ENCODE measurements at regions not wholly inside any gene's neighbourhood (a gene's known extent, or its start where the extent isn't known, plus 50 kb on each side); places are given as distances from the start of the nearest gene placed in this dataset.

GRCh38 chr2:71944183-71944550 is 203.5 kb downstream of the CYP26B1 start:
- H3K4me1 Mint-ChIP-seq: no peaks in the 10 kb centered on the region
- POLR2A ChIA-PET (ENCODE audit: partially characterized antibody): no interaction called here
- Histone ChIP-seq H3K27me3 (ENCODE audit: insufficient read depth, low read length) (no peaks in the 10 kb centered on the region), H3K27ac (ENCODE audit: low read depth, low read length) (no peak overlapping the region), H3K9me3 (ENCODE audit: control insufficient read depth in 1 of 2, low read length in 2 of 2) (no peaks in the 10 kb centered on the region), H3K4me3 (ENCODE audit: low read length in 2 of 2) (no peak overlapping the region), H3K4me1 (ENCODE audit: insufficient read depth, low read length) (no peaks in the 10 kb centered on the region), H3K36me3 (ENCODE audit: insufficient read depth, low read length) (no peaks in the 10 kb centered on the region)
- CTCF ChIA-PET (ENCODE audit: partially characterized antibody): no interaction called here
- H3K36me3 Mint-ChIP-seq: no peaks in the 10 kb centered on the region
- intact Hi-C loops (cut with micrococcal nuclease): no loop called here
- H3K4me3 Mint-ChIP-seq: no peak overlapping the region
- no peak for DNase-seq
- H3K27ac Mint-ChIP-seq: no peak overlapping the region
- peaks cover 1 to 3% of the 10 kb centered on the region in 2 donors for H3K27me3 Mint-ChIP-seq
- H3K9me3 Mint-ChIP-seq: no peaks in the 10 kb centered on the region

DNA sequence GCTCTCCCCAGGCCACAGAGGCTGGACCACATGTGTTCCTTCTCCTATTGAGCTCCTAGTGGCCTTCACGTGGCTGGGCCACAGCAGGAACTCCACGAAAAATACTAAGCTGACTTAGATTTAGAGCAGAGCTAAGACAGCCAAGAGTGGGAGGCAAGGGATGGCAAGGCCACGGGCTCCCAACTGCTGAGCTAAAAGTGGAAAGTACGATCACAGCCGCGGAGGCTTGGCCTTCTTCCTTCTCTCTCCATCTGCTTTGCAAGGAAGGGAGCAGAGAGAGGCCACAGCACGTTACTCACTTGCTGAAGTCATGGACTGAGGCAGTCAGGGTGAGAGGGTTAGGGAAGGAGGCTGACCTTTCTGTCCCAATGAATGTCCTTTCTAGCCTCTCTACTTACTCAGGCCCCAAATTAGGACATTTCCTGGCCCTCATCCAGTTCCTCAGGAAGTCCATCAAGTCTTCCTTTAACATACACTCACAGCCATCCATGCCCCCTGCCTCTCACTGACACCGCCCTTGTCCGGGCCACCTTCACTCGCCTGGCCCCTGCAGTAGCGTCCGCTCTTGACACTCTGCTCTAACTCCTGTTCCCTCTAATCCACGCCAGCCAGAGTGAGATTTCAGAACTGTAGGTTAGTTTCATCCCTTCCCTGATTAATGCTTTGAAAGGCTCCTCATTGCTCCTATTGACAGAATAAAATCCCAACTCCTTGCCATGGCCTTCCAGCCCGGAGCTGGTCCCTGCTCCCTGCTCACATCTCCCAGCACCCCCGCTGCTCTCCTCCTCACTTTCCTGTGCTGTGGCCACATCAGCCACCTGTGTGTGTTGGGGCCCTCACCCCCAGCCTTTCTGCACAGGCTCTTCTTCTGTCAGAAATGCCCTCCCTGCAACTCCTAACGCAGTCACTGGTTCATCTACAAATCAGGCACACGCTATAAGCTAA is 204.2 kb downstream of the CYP26B1 start:
- Histone ChIP-seq H3K27me3 (ENCODE audit: insufficient read depth, low read length) (no peaks in the 10 kb centered on the region), H3K4me1 (ENCODE audit: insufficient read depth, low read length) (no peaks in the 10 kb centered on the region), H3K36me3 (ENCODE audit: insufficient read depth, low read length) (no peaks in the 10 kb centered on the region), H3K27ac (ENCODE audit: low read depth, low read length) (no peak overlapping the region), H3K4me3 (ENCODE audit: low read length in 2 of 2) (no peak overlapping the region), H3K9me3 (ENCODE audit: control insufficient read depth in 1 of 2, low read length in 2 of 2) (no peaks in the 10 kb centered on the region)
- H3K27me3 Mint-ChIP-seq: peaks cover 2 to 3% of the 10 kb centered on the region in 2 donors
- no peak overlapping the region for H3K27ac Mint-ChIP-seq
- no peak for DNase-seq
- CTCF ChIA-PET (ENCODE audit: partially characterized antibody): interaction anchor here (0.6 to 1.1 kb wide), 3 partner anchors 20 to 873 kb away, joined by 3 to 5 read pairs (median 4); no protein-coding TSS in a partner anchor
- no peaks in the 10 kb centered on the region for H3K9me3 Mint-ChIP-seq
- intact Hi-C loops (cut with micrococcal nuclease): no loop called here
- POLR2A ChIA-PET (ENCODE audit: partially characterized antibody): no interaction called here
- H3K4me1 Mint-ChIP-seq: no peaks in the 10 kb centered on the region
- H3K36me3 Mint-ChIP-seq: no peaks in the 10 kb centered on the region
- H3K4me3 Mint-ChIP-seq: peak overlapping the region in 1 of 8 donors; percentile 10

DNA sequence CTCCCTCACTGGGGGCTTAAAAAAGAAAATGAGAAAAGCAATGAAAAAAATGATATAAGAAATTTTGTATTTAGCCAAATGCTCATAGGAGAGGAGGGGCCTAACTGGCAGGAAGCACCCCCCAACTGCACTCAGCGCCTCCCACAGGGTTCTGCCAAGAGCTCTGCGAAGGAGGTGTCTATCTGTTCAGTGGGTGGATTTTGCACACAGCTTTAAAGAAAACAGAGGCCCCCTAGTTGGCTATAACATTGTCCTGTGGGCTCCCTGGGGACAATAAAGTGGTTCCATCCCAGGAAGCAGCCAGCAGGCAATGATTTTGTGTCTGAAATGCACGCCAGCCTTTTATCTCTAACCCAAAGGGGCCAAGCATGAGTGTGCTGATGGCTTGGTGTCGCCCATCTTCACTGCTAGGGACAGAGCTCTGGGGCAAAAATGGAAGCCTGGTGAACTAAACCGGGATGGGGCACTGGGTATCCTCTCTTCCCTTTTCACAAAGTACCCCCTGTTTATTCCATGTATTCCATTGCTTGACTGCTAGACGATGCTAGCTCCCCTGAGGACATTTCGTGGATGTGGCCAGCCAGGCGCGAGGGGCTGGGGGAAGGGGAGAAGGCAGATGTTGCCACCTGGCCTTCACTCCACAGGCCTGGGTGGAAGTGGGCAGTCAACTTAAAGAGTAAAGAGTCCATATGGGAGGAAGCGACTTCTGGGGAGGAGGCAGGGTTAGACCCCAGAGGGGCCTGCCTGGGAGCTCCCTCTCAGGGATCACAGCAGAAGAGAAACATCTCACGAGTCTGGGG is 205.7 kb downstream of the CYP26B1 start:
- POLR2A ChIA-PET (ENCODE audit: partially characterized antibody): no interaction called here
- no peaks in the 10 kb centered on the region for H3K36me3 ChIP-seq (ENCODE audit: insufficient read depth, low read length)
- Mint-ChIP-seq H3K36me3 (no peaks in the 10 kb centered on the region), H3K9me3 (no peaks in the 10 kb centered on the region), H3K4me1 (no peaks in the 10 kb centered on the region), H3K4me3 (no peak overlapping the region), H3K27ac (no peak overlapping the region), H3K27me3 (peaks cover 1 to 3% of the 10 kb centered on the region in 2 donors)
- DNase-seq: no peak
- no peaks in the 10 kb centered on the region for H3K4me1 ChIP-seq (ENCODE audit: insufficient read depth, low read length)
- no peak overlapping the region for H3K4me3 ChIP-seq (ENCODE audit: low read length in 2 of 2)
- H3K27ac ChIP-seq (ENCODE audit: low read depth, low read length): no peak overlapping the region
- H3K27me3 ChIP-seq (ENCODE audit: insufficient read depth, low read length): no peaks in the 10 kb centered on the region
- intact Hi-C loops (cut with micrococcal nuclease): no loop called here
- CTCF ChIA-PET (ENCODE audit: partially characterized antibody): interaction anchor here (1.1 to 1.9 kb wide), 2 partner anchors 18 to 21 kb away, joined by 4 to 7 read pairs; no protein-coding TSS in a partner anchor
- H3K9me3 ChIP-seq (ENCODE audit: control insufficient read depth in 1 of 2, low read length in 2 of 2): no peaks in the 10 kb centered on the region

- DNase-seq: no peak
- peaks cover 1 to 3% of the 10 kb centered on the region in 2 donors for H3K27me3 Mint-ChIP-seq
- H3K36me3 ChIP-seq (ENCODE audit: insufficient read depth, low read length): no peaks in the 10 kb centered on the region
- H3K4me3 Mint-ChIP-seq: no peak overlapping the region
- no peak overlapping the region for H3K27ac Mint-ChIP-seq
- no peak overlapping the region for H3K27ac ChIP-seq (ENCODE audit: low read depth, low read length)
- no peaks in the 10 kb centered on the region for H3K4me1 ChIP-seq (ENCODE audit: insufficient read depth, low read length)
- ChIA-PET POLR2A (ENCODE audit: partially characterized antibody) (no interaction called here), CTCF (ENCODE audit: partially characterized antibody) (interaction anchor here (1.9 kb wide), 1 partner anchor 17 kb away, joined by 7 read pairs; no protein-coding TSS in a partner anchor)
- intact Hi-C loops (cut with micrococcal nuclease): no loop called here
- no peaks in the 10 kb centered on the region for H3K4me1 Mint-ChIP-seq
- no peaks in the 10 kb centered on the region for H3K36me3 Mint-ChIP-seq
- no peaks in the 10 kb centered on the region for H3K9me3 Mint-ChIP-seq
- H3K4me3 ChIP-seq (ENCODE audit: low read length in 2 of 2): no peak overlapping the region
- H3K27me3 ChIP-seq (ENCODE audit: insufficient read depth, low read length): no peaks in the 10 kb centered on the region
- H3K9me3 ChIP-seq (ENCODE audit: control insufficient read depth in 1 of 2, low read length in 2 of 2): no peaks in the 10 kb centered on the region
Observed at GRCh38 chr2:71940695-71941094, 207.0 kb downstream of the CYP26B1 start.

DNA sequence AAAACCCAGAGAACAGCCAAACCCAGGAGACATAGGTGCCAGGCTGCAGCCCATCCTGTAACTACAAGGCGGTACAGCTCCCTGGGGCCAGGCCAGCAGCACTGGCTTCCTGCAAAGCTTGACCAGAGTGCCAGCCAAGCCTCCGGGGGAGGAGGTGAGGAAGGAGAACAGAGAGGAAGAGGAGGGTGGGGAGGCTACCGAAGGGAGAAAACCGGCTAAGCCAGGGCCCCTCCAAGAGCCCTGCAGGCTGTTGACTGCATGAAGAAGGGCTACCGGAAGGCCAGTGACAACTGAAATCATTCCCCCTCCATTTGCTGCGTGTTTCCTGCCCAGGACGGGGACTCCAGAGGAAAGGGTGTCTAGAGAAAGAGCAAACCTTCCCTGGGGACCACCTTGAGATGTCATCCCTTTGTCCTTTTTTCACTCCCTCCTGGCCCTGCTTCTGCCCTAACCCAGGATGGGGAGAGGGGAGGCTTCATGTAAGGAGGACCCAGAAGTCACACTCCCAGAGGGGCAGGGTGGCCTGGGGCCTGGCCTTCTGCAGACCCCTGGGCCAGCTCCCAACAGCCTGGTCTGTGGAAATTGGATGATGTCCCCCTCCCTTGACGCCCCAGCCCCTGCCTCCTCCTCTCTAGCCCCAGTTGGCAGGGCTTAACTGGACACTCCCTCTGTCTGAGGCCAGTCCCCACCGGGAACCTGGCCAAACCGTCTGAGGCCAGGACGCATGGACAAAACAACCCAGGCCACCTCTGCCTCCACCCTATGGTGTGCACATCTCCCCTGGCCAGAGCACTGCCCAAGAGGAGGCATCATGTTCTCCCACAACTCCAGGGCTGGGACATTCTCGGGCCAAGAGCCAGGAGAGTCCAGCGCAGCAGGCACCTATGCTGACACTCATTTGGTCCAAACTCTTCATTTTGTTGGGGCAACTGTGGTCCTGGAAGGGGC is 207.8 kb downstream of the CYP26B1 start:
- Mint-ChIP-seq H3K36me3 (no peaks in the 10 kb centered on the region), H3K27ac (no peak overlapping the region), H3K27me3 (peaks cover 1 to 3% of the 10 kb centered on the region in 2 donors), H3K9me3 (no peaks in the 10 kb centered on the region), H3K4me3 (no peak overlapping the region), H3K4me1 (no peaks in the 10 kb centered on the region)
- no peak for DNase-seq
- H3K4me1 ChIP-seq (ENCODE audit: insufficient read depth, low read length): no peaks in the 10 kb centered on the region
- CTCF ChIA-PET (ENCODE audit: partially characterized antibody): no interaction called here
- H3K27ac ChIP-seq (ENCODE audit: low read depth, low read length): no peak overlapping the region
- H3K36me3 ChIP-seq (ENCODE audit: insufficient read depth, low read length): no peaks in the 10 kb centered on the region
- H3K4me3 ChIP-seq (ENCODE audit: low read length in 2 of 2): no peak overlapping the region
- H3K9me3 ChIP-seq (ENCODE audit: control insufficient read depth in 1 of 2, low read length in 2 of 2): no peaks in the 10 kb centered on the region
- intact Hi-C loops (cut with micrococcal nuclease): no loop called here
- H3K27me3 ChIP-seq (ENCODE audit: insufficient read depth, low read length): no peaks in the 10 kb centered on the region
- POLR2A ChIA-PET (ENCODE audit: partially characterized antibody): no interaction called here

GRCh38 chr2:71938659-71939587 is 208.7 kb downstream of the CYP26B1 start:
- no peaks in the 10 kb centered on the region for H3K27me3 ChIP-seq (ENCODE audit: insufficient read depth, low read length)
- Mint-ChIP-seq H3K27ac (no peak overlapping the region), H3K9me3 (peaks cover 0 to under 1% (median 0%) of the 10 kb centered on the region in 8 donors), H3K36me3 (no peaks in the 10 kb centered on the region), H3K27me3 (peaks cover 1 to 3% of the 10 kb centered on the region in 2 donors), H3K4me1 (no peaks in the 10 kb centered on the region), H3K4me3 (no peak overlapping the region)
- H3K36me3 ChIP-seq (ENCODE audit: insufficient read depth, low read length): no peaks in the 10 kb centered on the region
- H3K27ac ChIP-seq (ENCODE audit: low read depth, low read length): no peak overlapping the region
- ChIA-PET CTCF (ENCODE audit: partially characterized antibody) (no interaction called here), POLR2A (ENCODE audit: partially characterized antibody) (no interaction called here)
- intact Hi-C loops (cut with micrococcal nuclease): no loop called here
- no peaks in the 10 kb centered on the region for H3K4me1 ChIP-seq (ENCODE audit: insufficient read depth, low read length)
- no peak overlapping the region for H3K4me3 ChIP-seq (ENCODE audit: low read length in 2 of 2)
- DNase-seq: no peak
- no peaks in the 10 kb centered on the region for H3K9me3 ChIP-seq (ENCODE audit: control insufficient read depth in 1 of 2, low read length in 2 of 2)
